Lower lobe of right lung (tissue), 2 donors: ENCODE measurements at regions not wholly inside any gene's neighbourhood (a gene's known extent, or its start where the extent isn't known, plus 50 kb on each side); places are given as distances from the start of the nearest gene placed in this dataset.

Source experiments
- ATAC-seq, 2 donors: fragments of 200-7000 bp; cut with Tn5 transposase; one replicate each; pipeline ENCODE4 v1.9.1; 2020 to 2022; ENCODE audit warnings: mild to moderate bottlenecking in 2 of 2, moderate library complexity in 2 of 2
- DNase-seq: peaks from one replicate; pipeline ENCODE4 v3.0.0-alpha.2; 2020
- H3K27ac ChIP-seq: fragments of 200-600 bp; one replicate; pipeline ENCODE4 v1.8.0; 2022
- H3K27me3 ChIP-seq: fragments of 200-600 bp; one replicate; pipeline ENCODE4 v1.8.0; 2022; ENCODE audit warnings: low read depth
- H3K36me3 ChIP-seq: fragments of 200-600 bp; one replicate; pipeline ENCODE4 v1.8.0; 2022; ENCODE audit warnings: mild to moderate bottlenecking
- H3K4me1 ChIP-seq: fragments of 200-600 bp; one replicate; pipeline ENCODE4 v1.8.0; 2022
- H3K4me3 ChIP-seq: fragments of 200-600 bp; one replicate; pipeline ENCODE4 v1.8.0; 2022; ENCODE audit warnings: mild to moderate bottlenecking
- H3K9me3 ChIP-seq: fragments of 200-600 bp; one replicate; pipeline ENCODE4 v1.8.0; 2022
- CTCF ChIP-seq: fragments of 200-600 bp; IDR thresholded peaks from one replicate; pipeline ENCODE4 v1.8.0; 2022; ENCODE audit warnings: antibody characterized with exemption, mild to moderate bottlenecking
- intact Hi-C: fragments of 100-400 bp; cut with DNase I; formaldehyde crosslinking; loops from one replicate; pipeline ENCODE4 v1.11.0; 2022
- donor health status: DM: no; HTN: yes; CAD: no; lungs with severe emphysema.

DNA sequence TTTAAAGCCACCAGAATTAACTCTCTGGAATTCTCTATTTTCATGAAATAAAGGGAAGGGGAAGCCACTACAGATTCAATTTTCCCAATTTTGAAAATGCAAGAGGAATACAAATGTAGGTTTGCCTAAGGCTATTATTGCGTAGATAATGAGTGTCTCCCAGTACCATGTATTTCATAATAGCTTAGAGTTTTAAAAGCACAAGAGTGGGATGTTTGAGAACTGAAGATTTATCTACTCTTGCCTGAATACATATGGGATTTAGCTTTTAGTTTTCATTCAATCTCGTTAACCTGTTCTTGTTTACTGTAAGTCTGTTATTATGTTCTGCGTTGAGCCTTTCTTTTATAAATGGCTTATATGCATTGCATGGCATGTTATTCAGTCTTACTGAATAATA lies 795.1 kb downstream of the BRINP3 start:
- Histone ChIP-seq H3K4me1 (no peaks in the 10 kb centered on the region), H3K27ac (no peak overlapping the region), H3K9me3 (no peaks in the 10 kb centered on the region), H3K4me3 (no peak overlapping the region), H3K27me3 (no peaks in the 10 kb centered on the region), H3K36me3 (no peaks in the 10 kb centered on the region)
- no peak for TF ChIP-seq CTCF
- intact Hi-C loops: no loop called here
- DNase-seq (no peak), ATAC-seq (no peak)

DNA sequence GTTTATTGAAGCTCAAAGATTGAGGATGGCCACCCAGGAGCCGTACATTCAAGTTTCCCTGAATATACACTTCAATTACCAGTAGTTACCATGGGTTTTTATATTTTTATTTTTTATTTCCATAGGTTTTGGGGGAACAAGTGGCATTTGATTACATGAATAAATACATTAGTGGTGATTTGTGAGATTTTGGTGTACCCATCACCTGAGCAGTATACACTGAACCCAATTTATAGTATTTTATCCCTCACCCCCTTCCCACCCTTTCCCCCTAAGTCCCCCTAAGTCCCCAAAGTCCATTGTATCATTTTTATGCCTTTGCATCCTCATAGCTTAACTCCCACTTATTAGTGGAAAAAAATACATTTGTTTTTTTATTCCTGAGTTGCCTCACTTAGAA lies 791.4 kb downstream of the BRINP3 start:
- no peak for DNase-seq
- intact Hi-C loops: no loop called here
- Histone ChIP-seq H3K4me1 (no peaks in the 10 kb centered on the region), H3K4me3 (no peak overlapping the region), H3K9me3 (no peaks in the 10 kb centered on the region), H3K27ac (no peak overlapping the region), H3K27me3 (no peaks in the 10 kb centered on the region), H3K36me3 (no peaks in the 10 kb centered on the region)
- no peak for ATAC-seq
- TF ChIP-seq CTCF: no peak

DNA sequence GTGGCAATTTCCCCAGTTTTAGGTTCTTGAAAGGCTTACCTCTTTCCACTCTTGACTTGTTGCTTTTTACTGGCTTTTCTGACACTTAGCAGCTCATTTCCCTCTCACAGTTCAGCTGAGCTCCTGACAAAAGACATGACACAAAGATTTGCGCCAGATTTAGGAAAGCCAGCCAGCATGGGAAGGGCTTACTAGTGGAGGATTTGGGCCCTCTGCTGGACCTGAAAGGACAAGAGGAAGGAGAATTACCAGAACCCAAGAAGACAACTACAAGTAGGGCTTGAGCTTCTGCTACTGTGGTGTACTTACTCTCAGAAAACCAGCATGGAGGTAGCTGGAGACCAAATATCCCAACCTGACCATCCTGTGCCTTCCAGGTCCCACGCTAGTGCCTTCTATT lies 784.5 kb downstream of the BRINP3 start:
- no peak overlapping the region for H3K27ac ChIP-seq
- ATAC-seq (no peak), DNase-seq (no peak)
- no peak overlapping the region for H3K4me3 ChIP-seq
- H3K4me1 ChIP-seq: no peaks in the 10 kb centered on the region
- H3K27me3 ChIP-seq: no peaks in the 10 kb centered on the region
- intact Hi-C loops: no loop called here
- no peak for TF ChIP-seq CTCF
- no peaks in the 10 kb centered on the region for H3K36me3 ChIP-seq
- no peaks in the 10 kb centered on the region for H3K9me3 ChIP-seq

GRCh38 chr1:189696297-189696696 lies 781.4 kb downstream of the BRINP3 start:
- Histone ChIP-seq H3K36me3 (no peaks in the 10 kb centered on the region), H3K4me3 (no peak overlapping the region), H3K9me3 (no peaks in the 10 kb centered on the region), H3K27ac (no peak overlapping the region), H3K27me3 (no peaks in the 10 kb centered on the region), H3K4me1 (no peaks in the 10 kb centered on the region)
- TF ChIP-seq CTCF: no peak
- DNase-seq (no peak), ATAC-seq (no peak)
- intact Hi-C loops: no loop called here

- Histone ChIP-seq H3K27me3 (no peaks in the 10 kb centered on the region), H3K27ac (no peak overlapping the region), H3K9me3 (no peaks in the 10 kb centered on the region), H3K4me1 (no peaks in the 10 kb centered on the region), H3K36me3 (no peaks in the 10 kb centered on the region), H3K4me3 (no peak overlapping the region)
- no peak for ATAC-seq
- intact Hi-C loops: no loop called here
- TF ChIP-seq CTCF: no peak
- DNase-seq: no peak
These were observed 780.6 kb downstream of the BRINP3 start for GRCh38 chr1:189697113-189697512.

- Histone ChIP-seq H3K27me3 (no peaks in the 10 kb centered on the region), H3K4me1 (no peaks in the 10 kb centered on the region), H3K27ac (no peak overlapping the region), H3K36me3 (no peaks in the 10 kb centered on the region), H3K4me3 (no peak overlapping the region), H3K9me3 (peaks cover 4% of the 10 kb centered on the region)
- DNase-seq (no peak), ATAC-seq (no peak)
- intact Hi-C loops: no loop called here
- no peak for TF ChIP-seq CTCF
These were observed 776.1 kb downstream of the BRINP3 start for GRCh38 chr1:189701606-189702005.
